ENCODE measurements at regions not wholly inside any gene's neighbourhood (a gene's known extent, or its start where the extent isn't known, plus 50 kb on each side); places are given as distances from the start of the nearest gene placed in this dataset.

DNA sequence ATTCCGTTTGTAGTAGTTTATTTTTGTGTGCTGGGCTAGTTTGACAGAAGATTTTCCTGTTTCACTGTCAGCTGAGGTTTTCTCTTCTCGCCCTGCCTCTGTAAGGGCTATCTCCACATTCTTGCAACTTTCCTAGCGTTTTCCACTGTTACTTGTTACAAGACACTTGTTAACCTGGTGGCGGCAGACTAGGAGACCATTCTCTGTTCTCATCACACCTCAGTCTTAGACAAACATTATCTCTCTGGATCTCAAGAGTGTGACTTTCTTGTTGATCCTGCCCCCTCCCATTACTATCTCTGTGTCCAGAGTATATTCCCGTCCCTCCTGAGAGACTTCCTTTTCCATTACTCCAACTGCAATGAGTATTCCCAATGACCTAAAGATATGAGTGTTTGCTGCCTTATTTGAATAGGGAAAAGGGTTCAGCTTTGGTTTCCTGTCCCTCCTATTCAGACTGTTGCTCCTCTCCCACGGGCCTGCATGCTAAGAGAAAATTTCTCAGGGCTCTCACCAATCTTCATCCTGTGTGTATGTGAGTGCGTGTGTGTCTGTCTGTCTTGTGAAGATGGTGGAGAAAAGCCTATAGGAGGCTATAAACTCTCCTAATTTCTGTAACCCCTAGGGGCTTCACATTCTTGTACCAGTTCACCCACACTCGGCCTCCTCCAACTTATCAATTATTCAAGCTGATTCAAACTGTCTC is 722.4 kb upstream of the POT1 start:
- WGBS, 4 donors = 56 to 64% (median 63%) methylated on average over 8 of the region's 8 CpGs
- no peak for TF ChIP-seq POLR2A (IDR thresholded peaks at IDR 0.05)
- intact Hi-C loops (cut with DNase I) = no loop called here
- H3K4me1 ChIP-seq (replicated peaks in 1 of 2) = no peaks in the 10 kb centered on the region
- no peaks in the 10 kb centered on the region for H3K9me3 ChIP-seq (replicated peaks in 1 of 3)
- DNase-seq = no peak
- no peak overlapping the region for H3K27ac ChIP-seq
- H3K36me3 ChIP-seq (replicated peaks in 1 of 2) = no peaks in the 10 kb centered on the region
- H3K27me3 ChIP-seq = no peaks in the 10 kb centered on the region
- no peak overlapping the region for H3K4me3 ChIP-seq

DNA sequence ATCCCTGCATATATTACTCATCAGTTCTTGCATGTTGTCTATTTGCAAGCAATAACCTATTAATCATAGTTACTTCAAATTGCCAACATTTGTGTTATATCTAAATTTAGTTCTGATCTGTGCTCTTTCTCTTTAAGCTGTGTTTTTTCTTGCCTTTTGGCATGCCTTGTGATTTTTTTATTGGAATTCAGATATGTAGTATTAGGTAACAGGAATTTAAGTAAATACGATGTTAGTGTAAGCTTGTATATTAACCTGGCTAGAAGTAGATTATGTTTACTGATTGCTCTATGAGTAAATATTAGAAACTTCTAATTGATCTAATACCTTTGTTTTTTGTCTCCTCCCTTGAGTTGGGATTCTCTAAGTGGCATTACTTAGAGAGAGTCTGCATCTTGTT is 718.9 kb upstream of the POT1 start:
- H3K9me3 ChIP-seq (replicated peaks in 1 of 3) = no peaks in the 10 kb centered on the region
- no peak overlapping the region for H3K4me3 ChIP-seq
- 69 to 82% (median 77%) methylated on average over 1 of the region's 1 CpG for WGBS, 4 donors
- DNase-seq = no peak
- no peaks in the 10 kb centered on the region for H3K4me1 ChIP-seq (replicated peaks in 1 of 2)
- H3K27ac ChIP-seq = no peak overlapping the region
- no peaks in the 10 kb centered on the region for H3K27me3 ChIP-seq
- intact Hi-C loops (cut with DNase I) = no loop called here
- H3K36me3 ChIP-seq (replicated peaks in 1 of 2) = no peaks in the 10 kb centered on the region
- TF ChIP-seq, protein P1, sequence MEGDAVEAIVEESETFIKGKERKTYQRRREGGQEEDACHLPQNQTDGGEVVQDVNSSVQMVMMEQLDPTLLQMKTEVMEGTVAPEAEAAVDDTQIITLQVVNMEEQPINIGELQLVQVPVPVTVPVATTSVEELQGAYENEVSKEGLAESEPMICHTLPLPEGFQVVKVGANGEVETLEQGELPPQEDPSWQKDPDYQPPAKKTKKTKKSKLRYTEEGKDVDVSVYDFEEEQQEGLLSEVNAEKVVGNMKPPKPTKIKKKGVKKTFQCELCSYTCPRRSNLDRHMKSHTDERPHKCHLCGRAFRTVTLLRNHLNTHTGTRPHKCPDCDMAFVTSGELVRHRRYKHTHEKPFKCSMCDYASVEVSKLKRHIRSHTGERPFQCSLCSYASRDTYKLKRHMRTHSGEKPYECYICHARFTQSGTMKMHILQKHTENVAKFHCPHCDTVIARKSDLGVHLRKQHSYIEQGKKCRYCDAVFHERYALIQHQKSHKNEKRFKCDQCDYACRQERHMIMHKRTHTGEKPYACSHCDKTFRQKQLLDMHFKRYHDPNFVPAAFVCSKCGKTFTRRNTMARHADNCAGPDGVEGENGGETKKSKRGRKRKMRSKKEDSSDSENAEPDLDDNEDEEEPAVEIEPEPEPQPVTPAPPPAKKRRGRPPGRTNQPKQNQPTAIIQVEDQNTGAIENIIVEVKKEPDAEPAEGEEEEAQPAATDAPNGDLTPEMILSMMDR (IDR thresholded peaks at IDR 0.05) = no peak
- TF ChIP-seq POLR2A (IDR thresholded peaks at IDR 0.05) = no peak

DNA sequence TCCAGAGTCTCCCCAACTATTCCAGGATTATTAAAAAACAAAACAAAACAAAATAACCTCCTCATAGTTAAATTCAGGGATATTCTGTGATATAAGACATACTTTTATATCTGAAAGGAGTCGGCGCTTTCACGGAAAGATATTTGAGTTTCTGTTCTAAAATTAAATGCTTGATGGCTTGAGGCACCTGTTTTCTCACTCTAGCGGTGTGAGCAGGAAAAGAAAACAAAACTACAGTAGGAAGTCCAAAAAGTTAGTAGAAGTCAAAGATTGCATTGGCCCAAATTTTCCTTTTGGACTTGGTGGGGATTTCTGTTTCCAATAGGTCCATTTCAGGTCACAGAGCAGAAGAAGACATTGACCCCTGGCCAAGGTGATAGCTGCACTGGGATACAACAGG is 716.1 kb upstream of the POT1 start:
- intact Hi-C loops (cut with DNase I) = no loop called here
- Histone ChIP-seq H3K4me3 (no peak overlapping the region), H3K4me1 (replicated peaks in 1 of 2) (no peaks in the 10 kb centered on the region), H3K27ac (no peak overlapping the region), H3K27me3 (no peaks in the 10 kb centered on the region), H3K9me3 (replicated peaks in 1 of 3) (no peaks in the 10 kb centered on the region), H3K36me3 (replicated peaks in 1 of 2) (no peaks in the 10 kb centered on the region)
- 81 to 89% (median 87%) methylated on average over 4 of the region's 4 CpGs for WGBS, 4 donors
- no peak for TF ChIP-seq POLR2A (IDR thresholded peaks at IDR 0.05)
- TF ChIP-seq, protein P1 (IDR thresholded peaks at IDR 0.05) = no peak
- DNase-seq = no peak

DNA sequence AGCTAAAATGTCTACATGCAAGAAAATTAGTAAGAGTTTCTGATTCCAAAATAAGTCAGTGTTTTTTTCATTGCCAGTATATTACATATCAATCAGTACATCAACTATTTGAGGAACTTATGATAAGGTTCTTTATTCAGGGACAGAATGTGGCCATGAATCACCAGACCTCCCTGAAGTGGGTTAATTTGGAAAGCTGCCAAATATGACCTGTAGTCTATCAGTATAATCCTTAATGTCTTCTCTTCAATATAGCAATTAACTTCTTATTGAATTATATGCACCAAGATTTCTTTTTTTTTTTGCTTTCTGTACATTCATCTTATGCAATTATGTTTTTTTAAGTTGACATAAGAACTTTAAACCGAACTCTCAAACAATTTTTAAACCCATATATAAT is 714.5 kb upstream of the POT1 start:
- DNase-seq = no peak
- Histone ChIP-seq H3K4me1 (replicated peaks in 1 of 2) (no peaks in the 10 kb centered on the region), H3K27ac (no peak overlapping the region), H3K4me3 (no peak overlapping the region), H3K36me3 (replicated peaks in 1 of 2) (no peaks in the 10 kb centered on the region), H3K9me3 (replicated peaks in 1 of 3) (no peaks in the 10 kb centered on the region), H3K27me3 (no peaks in the 10 kb centered on the region)
- TF ChIP-seq, protein P1 (IDR thresholded peaks at IDR 0.05) = no peak
- intact Hi-C loops (cut with DNase I) = no loop called here
- WGBS, 4 donors = 35 to 47% (median 40%) methylated on average over 1 of the region's 1 CpG

DNA sequence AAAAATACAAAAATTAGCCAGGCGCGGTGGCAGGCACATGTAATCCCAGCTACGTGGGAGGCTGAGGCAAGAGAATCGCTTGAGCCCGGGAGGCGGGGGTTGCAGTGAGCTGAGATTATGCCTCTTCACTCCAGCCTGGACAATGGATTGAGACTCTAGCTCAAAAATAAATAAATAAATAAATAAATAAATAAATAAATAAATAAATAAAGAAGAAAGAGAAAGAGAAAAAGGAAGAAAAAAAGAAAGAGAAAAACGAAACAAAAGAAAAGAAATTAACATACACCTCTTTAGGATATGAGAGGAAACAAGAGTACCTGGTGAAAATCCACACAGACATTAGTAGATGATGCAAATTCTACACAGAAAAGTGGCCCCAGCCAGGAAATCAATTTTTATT is 713.7 kb upstream of the POT1 start:
- TF ChIP-seq, protein P1 (IDR thresholded peaks at IDR 0.05) = no peak
- no peak for TF ChIP-seq POLR2A (IDR thresholded peaks at IDR 0.05)
- H3K4me1 ChIP-seq (replicated peaks in 1 of 2) = no peaks in the 10 kb centered on the region
- WGBS, 4 donors = 87 to 91% (median 90%) methylated on average over 7 of the region's 7 CpGs
- no peaks in the 10 kb centered on the region for H3K27me3 ChIP-seq
- DNase-seq = no peak
- intact Hi-C loops (cut with DNase I) = no loop called here
- no peaks in the 10 kb centered on the region for H3K9me3 ChIP-seq (replicated peaks in 1 of 3)
- no peak overlapping the region for H3K27ac ChIP-seq
- no peak overlapping the region for H3K4me3 ChIP-seq
- no peaks in the 10 kb centered on the region for H3K36me3 ChIP-seq (replicated peaks in 1 of 2)

All from adrenal gland (tissue), 9 donors.